ENCODE measurements at regions not wholly inside any gene's neighbourhood (a gene's known extent, or its start where the extent isn't known, plus 50 kb on each side); places are given as distances from the start of the nearest gene placed in this dataset.

DNA sequence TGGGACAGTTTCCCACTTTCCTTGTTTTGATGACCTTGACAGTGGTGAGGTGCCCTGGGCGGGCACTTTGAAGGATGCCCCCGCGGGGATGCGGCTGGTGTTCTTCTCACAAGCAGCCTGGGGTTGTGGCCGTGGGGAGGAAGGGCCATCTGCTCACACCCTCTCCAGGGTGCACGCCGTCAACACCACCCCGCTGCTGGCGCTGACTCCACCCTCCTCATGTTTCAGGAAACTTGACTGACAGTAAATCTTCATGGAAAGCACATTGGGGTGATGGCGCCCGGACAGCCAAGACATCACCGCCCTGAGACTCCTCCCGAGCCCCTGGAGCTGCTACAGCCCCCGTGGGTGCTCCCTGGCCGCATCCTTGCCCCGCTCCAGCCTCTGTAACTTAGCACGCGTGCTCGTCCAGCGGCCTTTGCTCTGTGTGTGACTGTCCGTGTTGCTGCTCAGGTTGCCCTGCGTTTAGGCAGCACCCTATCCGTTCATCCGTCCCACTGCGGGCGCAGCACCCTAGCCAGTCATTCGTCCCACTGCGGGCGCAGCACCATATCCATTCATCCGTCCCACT is 150.2 kb upstream of the C14orf180 start:
- Histone ChIP-seq H3K9ac (ENCODE audit: low read depth, low read length) (no peak overlapping the region), H3K9me3 (ENCODE audit: control insufficient read depth, insufficient read depth, low read length) (no peaks in the 10 kb centered on the region), H3K36me3 (ENCODE audit: control insufficient read depth, insufficient read depth, low read length) (no peaks in the 10 kb centered on the region), H3K4me3 (ENCODE audit: low read depth, low read length) (no peak overlapping the region), H3K4me1 (ENCODE audit: control insufficient read depth, insufficient read depth, low read length) (no peaks in the 10 kb centered on the region), H3K27me3 (ENCODE audit: control insufficient read depth, insufficient read depth, low read length) (no peaks in the 10 kb centered on the region)

DNA sequence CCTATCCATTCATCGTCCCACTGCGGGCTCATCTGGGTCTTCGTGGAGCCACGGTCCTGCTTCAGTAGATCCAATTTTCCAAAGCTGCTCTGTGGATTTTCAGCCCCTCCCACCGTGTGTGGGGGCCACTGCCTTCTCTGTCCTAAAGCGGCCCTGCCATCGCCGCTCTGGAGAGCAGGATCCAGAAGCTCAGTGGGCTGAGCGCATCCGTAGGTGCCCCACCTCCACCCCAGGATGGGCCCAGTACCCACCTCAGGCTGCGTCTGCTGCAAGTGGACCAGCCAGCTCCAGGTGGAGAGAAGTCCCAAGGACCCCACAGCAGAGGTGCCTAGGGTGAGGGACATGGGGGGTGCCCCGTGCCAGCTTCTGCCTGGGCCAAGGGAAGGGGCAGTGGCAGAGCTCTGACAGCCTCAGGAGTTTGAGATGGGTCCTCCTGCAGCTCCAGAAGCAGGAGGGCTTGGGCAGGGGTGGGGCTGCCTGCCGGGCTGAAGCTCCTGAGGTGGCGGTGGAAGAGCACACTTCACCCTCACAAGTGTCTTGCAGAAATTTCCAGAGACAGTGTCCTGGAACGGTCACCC is 148.1 kb upstream of the C14orf180 start:
- H3K36me3 ChIP-seq (ENCODE audit: control insufficient read depth, insufficient read depth, low read length) = no peaks in the 10 kb centered on the region
- H3K9ac ChIP-seq (ENCODE audit: low read depth, low read length) = no peak overlapping the region
- no peaks in the 10 kb centered on the region for H3K4me1 ChIP-seq (ENCODE audit: control insufficient read depth, insufficient read depth, low read length)
- no peaks in the 10 kb centered on the region for H3K27me3 ChIP-seq (ENCODE audit: control insufficient read depth, insufficient read depth, low read length)
- no peaks in the 10 kb centered on the region for H3K9me3 ChIP-seq (ENCODE audit: control insufficient read depth, insufficient read depth, low read length)
- no peak overlapping the region for H3K4me3 ChIP-seq (ENCODE audit: low read depth, low read length)

GRCh38 chr14:104431929-104432541 is 147.5 kb upstream of the C14orf180 start:
- Histone ChIP-seq H3K4me3 (ENCODE audit: low read depth, low read length) (no peak overlapping the region), H3K9me3 (ENCODE audit: control insufficient read depth, insufficient read depth, low read length) (no peaks in the 10 kb centered on the region), H3K4me1 (ENCODE audit: control insufficient read depth, insufficient read depth, low read length) (no peaks in the 10 kb centered on the region), H3K27me3 (ENCODE audit: control insufficient read depth, insufficient read depth, low read length) (no peaks in the 10 kb centered on the region), H3K9ac (ENCODE audit: low read depth, low read length) (no peak overlapping the region), H3K36me3 (ENCODE audit: control insufficient read depth, insufficient read depth, low read length) (no peaks in the 10 kb centered on the region)

DNA sequence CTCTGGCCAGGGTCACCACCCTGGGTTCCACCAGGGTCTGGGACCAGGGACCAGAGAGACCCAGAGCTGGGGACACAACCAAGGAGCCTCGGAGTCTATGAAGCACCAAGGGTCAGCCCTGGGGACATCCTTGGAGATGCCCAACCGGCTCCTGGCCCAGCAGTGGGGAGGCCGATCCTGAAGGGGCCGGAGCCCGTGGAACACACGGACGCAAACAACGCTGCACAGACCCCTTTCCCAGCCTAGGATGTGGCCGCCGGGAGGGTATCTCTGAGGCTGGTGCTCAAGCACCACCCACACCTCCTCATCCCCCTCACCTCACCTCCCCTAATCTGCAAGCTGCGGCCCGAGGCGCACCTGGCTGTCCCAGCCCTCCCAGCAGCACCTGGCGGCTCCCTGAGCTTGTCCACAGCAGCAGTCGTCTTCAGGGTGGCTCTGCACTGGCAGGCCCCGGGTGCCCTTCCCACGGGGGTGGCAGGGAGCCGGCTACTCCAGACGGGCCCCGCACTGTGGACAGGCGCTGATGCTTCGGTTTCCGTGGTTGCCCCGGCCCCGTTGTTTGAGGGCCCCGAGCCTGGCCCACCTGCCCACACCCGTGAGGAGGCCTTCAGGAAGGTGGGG is 146.8 kb upstream of the C14orf180 start:
- Histone ChIP-seq H3K27me3 (ENCODE audit: control insufficient read depth, insufficient read depth, low read length) (no peaks in the 10 kb centered on the region), H3K9ac (ENCODE audit: low read depth, low read length) (no peak overlapping the region), H3K4me3 (ENCODE audit: low read depth, low read length) (no peak overlapping the region), H3K36me3 (ENCODE audit: control insufficient read depth, insufficient read depth, low read length) (no peaks in the 10 kb centered on the region), H3K4me1 (ENCODE audit: control insufficient read depth, insufficient read depth, low read length) (no peaks in the 10 kb centered on the region), H3K9me3 (ENCODE audit: control insufficient read depth, insufficient read depth, low read length) (no peaks in the 10 kb centered on the region)

GRCh38 chr14:104433401-104434213 is 146.0 kb upstream of the C14orf180 start:
- no peaks in the 10 kb centered on the region for H3K9me3 ChIP-seq (ENCODE audit: control insufficient read depth, insufficient read depth, low read length)
- no peaks in the 10 kb centered on the region for H3K36me3 ChIP-seq (ENCODE audit: control insufficient read depth, insufficient read depth, low read length)
- H3K27me3 ChIP-seq (ENCODE audit: control insufficient read depth, insufficient read depth, low read length) = no peaks in the 10 kb centered on the region
- no peaks in the 10 kb centered on the region for H3K4me1 ChIP-seq (ENCODE audit: control insufficient read depth, insufficient read depth, low read length)
- no peak overlapping the region for H3K4me3 ChIP-seq (ENCODE audit: low read depth, low read length)
- H3K9ac ChIP-seq (ENCODE audit: low read depth, low read length) = no peak overlapping the region

DNA sequence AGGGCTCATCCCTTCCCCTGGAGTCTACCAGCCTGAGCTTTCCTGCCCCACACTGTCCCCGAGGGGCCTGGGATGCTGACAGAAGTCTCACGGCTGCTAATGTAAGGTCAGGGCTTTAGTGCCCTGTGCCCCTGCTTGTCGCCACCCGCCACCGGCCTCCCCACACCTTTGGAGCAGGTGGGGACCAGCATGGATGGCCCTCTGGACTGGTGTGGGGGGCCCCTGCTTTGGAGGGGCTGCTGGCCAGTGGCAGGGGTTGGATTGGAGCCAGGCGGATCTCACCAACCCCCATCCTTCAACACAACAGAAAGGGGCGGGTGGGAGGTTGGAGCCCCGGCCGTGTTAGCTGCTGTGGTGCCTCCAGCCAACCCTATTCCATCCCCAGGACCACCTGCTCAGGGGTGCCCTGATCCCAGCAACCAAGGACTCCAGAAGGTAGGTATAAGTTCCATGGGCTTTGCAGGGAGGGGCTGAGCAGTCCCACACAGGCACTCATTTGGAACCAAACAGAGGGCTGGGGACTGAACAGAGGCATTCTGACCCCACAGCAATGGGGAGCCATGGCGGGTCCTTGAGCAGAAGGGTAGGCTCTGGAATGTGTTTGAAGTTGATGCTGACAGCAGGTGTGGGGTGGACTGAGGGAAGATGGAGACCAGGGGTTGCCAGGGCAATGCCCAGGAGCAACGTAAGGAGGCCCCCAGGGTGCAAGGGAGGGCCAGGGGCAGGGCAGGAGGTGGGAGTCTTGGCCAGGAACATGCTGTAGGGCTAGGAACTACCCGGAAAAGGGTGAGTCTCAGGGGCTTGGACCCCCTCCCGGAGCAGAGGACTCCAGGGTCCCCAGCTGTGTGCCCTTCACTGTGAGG is 145.1 kb upstream of the C14orf180 start:
- Histone ChIP-seq H3K4me1 (ENCODE audit: control insufficient read depth, insufficient read depth, low read length) (no peaks in the 10 kb centered on the region), H3K9ac (ENCODE audit: low read depth, low read length) (no peak overlapping the region), H3K36me3 (ENCODE audit: control insufficient read depth, insufficient read depth, low read length) (no peaks in the 10 kb centered on the region), H3K9me3 (ENCODE audit: control insufficient read depth, insufficient read depth, low read length) (no peaks in the 10 kb centered on the region), H3K27me3 (ENCODE audit: control insufficient read depth, insufficient read depth, low read length) (no peaks in the 10 kb centered on the region), H3K4me3 (ENCODE audit: low read depth, low read length) (no peak overlapping the region)

- no peaks in the 10 kb centered on the region for H3K36me3 ChIP-seq (ENCODE audit: control insufficient read depth, insufficient read depth, low read length)
- no peak overlapping the region for H3K9ac ChIP-seq (ENCODE audit: low read depth, low read length)
- no peaks in the 10 kb centered on the region for H3K9me3 ChIP-seq (ENCODE audit: control insufficient read depth, insufficient read depth, low read length)
- H3K27me3 ChIP-seq (ENCODE audit: control insufficient read depth, insufficient read depth, low read length) = no peaks in the 10 kb centered on the region
- no peaks in the 10 kb centered on the region for H3K4me1 ChIP-seq (ENCODE audit: control insufficient read depth, insufficient read depth, low read length)
- H3K4me3 ChIP-seq (ENCODE audit: low read depth, low read length) = no peak overlapping the region
Measured at GRCh38 chr14:104435147-104436046, 144.2 kb upstream of the C14orf180 start.

DNA sequence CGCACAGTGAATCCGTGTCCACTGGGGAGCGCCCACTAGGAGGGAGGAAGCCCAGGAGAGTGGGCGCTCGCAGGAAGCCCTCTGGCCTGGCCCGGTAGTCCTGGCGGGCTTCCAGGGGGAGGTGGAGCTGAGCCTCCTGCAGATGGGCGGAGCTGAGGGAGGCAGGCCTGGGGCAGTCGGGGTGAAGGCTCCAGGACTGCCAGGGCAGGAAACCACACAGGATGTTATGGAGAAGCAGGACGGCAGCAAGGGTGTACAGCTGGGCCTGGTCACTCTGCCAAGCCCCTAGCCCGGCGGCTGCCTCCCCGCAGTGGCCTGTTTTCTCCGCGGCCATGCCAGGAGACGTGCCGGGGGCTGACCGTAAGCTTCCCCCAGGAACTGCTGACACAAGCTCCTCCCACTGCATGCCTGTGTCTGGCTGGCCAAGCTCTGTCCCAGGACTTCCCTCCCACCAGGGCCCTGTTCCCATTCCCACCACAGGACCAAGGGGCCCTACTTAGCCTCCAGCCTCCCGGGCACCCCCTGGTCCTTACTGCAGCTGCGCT is 143.4 kb upstream of the C14orf180 start:
- H3K9me3 ChIP-seq (ENCODE audit: control insufficient read depth, insufficient read depth, low read length) = no peaks in the 10 kb centered on the region
- H3K4me3 ChIP-seq (ENCODE audit: low read depth, low read length) = no peak overlapping the region
- no peaks in the 10 kb centered on the region for H3K27me3 ChIP-seq (ENCODE audit: control insufficient read depth, insufficient read depth, low read length)
- H3K4me1 ChIP-seq (ENCODE audit: control insufficient read depth, insufficient read depth, low read length) = no peaks in the 10 kb centered on the region
- H3K36me3 ChIP-seq (ENCODE audit: control insufficient read depth, insufficient read depth, low read length) = no peaks in the 10 kb centered on the region
- no peak overlapping the region for H3K9ac ChIP-seq (ENCODE audit: low read depth, low read length)

DNA sequence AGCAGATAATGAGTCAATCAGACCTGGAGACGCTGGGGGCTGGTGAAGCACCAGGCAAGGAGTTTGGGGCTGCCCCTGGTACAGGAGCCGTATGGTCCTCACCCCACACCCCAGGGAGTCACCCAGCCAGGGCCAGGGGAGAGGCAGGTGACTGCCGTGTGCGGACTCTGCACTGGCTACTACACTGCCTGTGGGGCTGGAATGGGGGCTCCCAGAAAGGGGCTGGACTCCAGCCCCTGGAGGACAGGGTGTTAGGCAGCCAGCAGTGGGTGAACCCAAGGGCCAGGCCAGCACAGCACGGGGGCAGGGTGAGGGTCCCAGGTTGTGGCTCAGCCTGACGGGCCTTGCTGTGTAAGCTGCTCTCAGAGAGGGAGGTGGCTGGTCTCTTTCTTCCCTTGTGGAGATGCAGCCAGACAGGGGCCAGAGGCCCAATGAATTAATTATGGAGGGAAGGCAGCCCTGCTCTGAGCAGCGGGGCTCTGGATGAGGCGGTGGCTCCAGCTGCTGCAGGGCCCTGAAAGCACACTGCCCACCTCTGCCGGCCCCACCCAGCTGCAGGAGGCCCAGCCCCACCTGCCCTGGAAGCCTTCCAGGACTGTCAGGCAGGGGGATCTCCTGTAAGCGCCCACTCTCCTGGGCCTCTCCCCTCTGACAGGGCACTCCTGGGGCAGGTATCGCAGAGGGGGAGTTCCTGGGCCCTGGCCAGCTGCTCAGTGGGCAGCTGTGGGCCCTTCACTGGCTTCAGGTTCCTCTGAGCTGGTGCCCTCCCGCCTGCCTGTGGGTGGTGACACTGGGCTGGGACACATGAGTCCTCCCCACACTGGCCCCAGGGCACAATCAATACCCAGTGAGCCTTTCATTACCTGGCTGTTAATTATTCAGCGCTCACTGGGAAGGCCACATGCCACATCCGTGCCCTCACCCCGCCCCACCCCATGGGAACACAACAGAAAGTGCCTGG is 142.5 kb upstream of the C14orf180 start:
- Histone ChIP-seq H3K36me3 (ENCODE audit: control insufficient read depth, insufficient read depth, low read length) (no peaks in the 10 kb centered on the region), H3K9me3 (ENCODE audit: control insufficient read depth, insufficient read depth, low read length) (no peaks in the 10 kb centered on the region), H3K4me1 (ENCODE audit: control insufficient read depth, insufficient read depth, low read length) (no peaks in the 10 kb centered on the region), H3K9ac (ENCODE audit: low read depth, low read length) (no peak overlapping the region), H3K27me3 (ENCODE audit: control insufficient read depth, insufficient read depth, low read length) (no peaks in the 10 kb centered on the region), H3K4me3 (ENCODE audit: low read depth, low read length) (no peak overlapping the region)

Data from iPS-15b (cell line).